Stomach smooth muscle (tissue), 2 donors: ENCODE measurements at regions not wholly inside any gene's neighbourhood (a gene's known extent, or its start where the extent isn't known, plus 50 kb on each side); places are given as distances from the start of the nearest gene placed in this dataset.
A peak's percentile ranks its signal among the peaks of the same experiment; 100 is the strongest.

Experiments used
- H3K27ac ChIP-seq: one replicate; pipeline ENCODE4 v1.7.0; 2013; ENCODE audit warnings: mild to moderate bottlenecking, low read length, inconsistent platforms
- H3K27me3 ChIP-seq, 2 donors: one replicate each; pipeline ENCODE4 v1.7.0; 2013; ENCODE audit warnings: low read length in 2 of 2; ENCODE audit not compliant: insufficient read depth in 2 of 2, control insufficient read depth in 1 of 2
- H3K36me3 ChIP-seq, 2 donors: one replicate each; pipeline ENCODE4 v1.7.0; 2013; ENCODE audit warnings: low read length in 2 of 2; ENCODE audit not compliant: control insufficient read depth in 2 of 2, insufficient read depth in 2 of 2
- H3K4me1 ChIP-seq: one replicate; pipeline ENCODE4 v1.7.0; 2013; ENCODE audit warnings: low read length; ENCODE audit not compliant: control insufficient read depth, insufficient read depth
- H3K4me3 ChIP-seq, 2 donors: one replicate each; pipeline ENCODE4 v1.7.0; 2013; ENCODE audit warnings: low read length in 2 of 2
- H3K9ac ChIP-seq, 2 donors: one replicate each; pipeline ENCODE4 v1.7.0; 2013; ENCODE audit warnings: low read length in 2 of 2, mild to moderate bottlenecking in 1 of 2
- H3K9me3 ChIP-seq, 2 donors: one replicate each; pipeline ENCODE4 v1.7.0; 2013; ENCODE audit warnings: low read length in 2 of 2; ENCODE audit not compliant: control insufficient read depth in 2 of 2
- donor health status: healthy.
- donor health status: Pancreatic carcinoma.

DNA sequence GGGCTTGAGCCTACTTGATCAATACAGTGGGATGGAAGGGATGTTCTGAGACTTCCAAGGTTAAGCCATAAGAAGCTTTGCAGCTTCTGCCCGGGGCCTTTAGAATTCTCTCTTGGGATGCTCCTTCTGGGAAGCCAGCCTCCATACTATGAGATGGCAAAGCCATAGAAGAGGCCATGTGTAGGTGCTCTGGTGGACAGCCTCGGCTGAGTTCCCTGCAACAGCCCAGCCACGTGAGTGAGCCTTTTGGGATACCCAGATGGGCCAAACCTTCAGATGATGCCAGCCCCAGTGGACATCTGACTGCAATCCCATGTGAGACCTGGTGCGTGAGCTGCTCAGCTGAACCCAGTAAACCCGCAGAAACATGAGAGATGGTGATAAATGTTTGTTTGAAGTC lies 370.6 kb downstream of the RPS24 start:
- H3K27me3 ChIP-seq, result peaks cover 0 to 3% of the 10 kb centered on the region in 2 donors
- no peaks in the 10 kb centered on the region for H3K36me3 ChIP-seq
- peaks cover 44% of the 10 kb centered on the region for H3K4me1 ChIP-seq
- H3K27ac ChIP-seq, result no peak overlapping the region
- H3K4me3 ChIP-seq, result no peak overlapping the region
- no peaks in the 10 kb centered on the region for H3K9me3 ChIP-seq
- H3K9ac ChIP-seq, result no peak overlapping the region

DNA sequence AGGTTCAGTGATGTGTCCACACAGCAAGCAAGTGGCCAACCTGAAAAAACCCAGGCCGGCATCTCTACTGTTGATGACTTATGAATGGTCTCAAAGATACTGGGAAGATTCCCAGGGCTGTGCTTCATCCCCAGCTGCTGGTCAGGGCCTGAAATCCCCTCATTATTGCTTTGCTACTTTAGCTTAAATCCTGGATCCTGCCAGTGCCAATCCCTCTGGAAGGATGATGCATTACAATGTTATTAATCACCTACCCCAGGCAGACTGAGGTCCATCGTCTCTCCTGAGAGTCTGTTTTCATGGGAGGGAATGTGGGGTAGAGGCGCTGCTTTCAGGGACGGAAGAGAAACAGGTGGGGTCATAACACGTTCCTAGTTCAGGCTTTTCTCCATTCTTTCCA lies 371.6 kb downstream of the RPS24 start:
- H3K9me3 ChIP-seq, result no peaks in the 10 kb centered on the region
- H3K27me3 ChIP-seq, result peaks cover 0 to 3% of the 10 kb centered on the region in 2 donors
- no peak overlapping the region for H3K27ac ChIP-seq
- no peaks in the 10 kb centered on the region for H3K36me3 ChIP-seq
- H3K9ac ChIP-seq, result no peak overlapping the region
- no peak overlapping the region for H3K4me3 ChIP-seq
- H3K4me1 ChIP-seq, result peaks cover 45% of the 10 kb centered on the region

DNA sequence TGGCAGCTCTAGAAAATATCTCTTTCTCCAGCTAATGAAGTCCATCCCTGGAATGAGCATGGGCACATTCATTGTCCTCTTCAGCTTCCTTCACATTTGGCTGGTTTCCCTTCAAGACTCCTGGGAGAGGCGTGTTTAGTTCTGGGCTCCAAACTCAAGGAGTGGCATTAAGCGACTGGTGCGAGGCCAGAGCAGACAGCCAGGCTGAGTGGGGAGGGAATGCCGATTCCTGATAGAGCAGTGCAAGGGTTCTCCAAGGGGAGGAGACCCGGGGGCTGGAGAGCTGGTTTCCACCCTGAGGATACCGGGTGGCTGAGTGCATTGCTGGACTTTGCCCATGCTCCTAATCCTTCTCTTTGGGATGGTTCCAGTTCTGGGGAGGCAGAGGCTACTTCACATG lies 372.1 kb downstream of the RPS24 start:
- Histone ChIP-seq H3K9me3 (no peaks in the 10 kb centered on the region), H3K27me3 (peaks cover 0 to 3% of the 10 kb centered on the region in 2 donors), H3K36me3 (no peaks in the 10 kb centered on the region), H3K4me3 (no peak overlapping the region), H3K27ac (no peak overlapping the region), H3K9ac (no peak overlapping the region), H3K4me1 (peaks cover 45% of the 10 kb centered on the region)

DNA sequence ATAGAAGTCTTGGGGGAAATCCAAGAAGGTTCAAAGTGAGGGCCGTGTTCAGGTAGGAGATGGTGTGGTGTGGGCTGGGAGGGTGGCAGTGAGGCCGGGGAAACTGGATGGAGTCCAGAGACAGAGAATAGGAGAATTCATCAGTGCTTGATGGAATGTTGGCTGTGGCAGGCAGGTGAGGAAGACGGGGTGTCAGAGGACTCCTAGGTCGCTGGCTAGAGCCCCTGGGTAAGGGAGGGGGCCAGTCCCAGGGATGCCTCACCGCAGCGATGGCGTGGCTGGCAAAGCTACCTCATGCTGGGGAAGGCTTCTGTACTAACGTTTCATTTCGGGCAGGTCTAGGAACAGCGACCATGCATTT lies 373.0 kb downstream of the RPS24 start:
- no peaks in the 10 kb centered on the region for H3K36me3 ChIP-seq
- peaks cover 0 to 3% of the 10 kb centered on the region in 2 donors for H3K27me3 ChIP-seq
- H3K9ac ChIP-seq, result peak overlapping the region in 1 of 2 donors; percentile 36
- peak overlapping the region; percentile 26 to 60 for H3K4me3 ChIP-seq
- no peak overlapping the region for H3K27ac ChIP-seq
- peaks cover 41% of the 10 kb centered on the region for H3K4me1 ChIP-seq
- no peaks in the 10 kb centered on the region for H3K9me3 ChIP-seq

DNA sequence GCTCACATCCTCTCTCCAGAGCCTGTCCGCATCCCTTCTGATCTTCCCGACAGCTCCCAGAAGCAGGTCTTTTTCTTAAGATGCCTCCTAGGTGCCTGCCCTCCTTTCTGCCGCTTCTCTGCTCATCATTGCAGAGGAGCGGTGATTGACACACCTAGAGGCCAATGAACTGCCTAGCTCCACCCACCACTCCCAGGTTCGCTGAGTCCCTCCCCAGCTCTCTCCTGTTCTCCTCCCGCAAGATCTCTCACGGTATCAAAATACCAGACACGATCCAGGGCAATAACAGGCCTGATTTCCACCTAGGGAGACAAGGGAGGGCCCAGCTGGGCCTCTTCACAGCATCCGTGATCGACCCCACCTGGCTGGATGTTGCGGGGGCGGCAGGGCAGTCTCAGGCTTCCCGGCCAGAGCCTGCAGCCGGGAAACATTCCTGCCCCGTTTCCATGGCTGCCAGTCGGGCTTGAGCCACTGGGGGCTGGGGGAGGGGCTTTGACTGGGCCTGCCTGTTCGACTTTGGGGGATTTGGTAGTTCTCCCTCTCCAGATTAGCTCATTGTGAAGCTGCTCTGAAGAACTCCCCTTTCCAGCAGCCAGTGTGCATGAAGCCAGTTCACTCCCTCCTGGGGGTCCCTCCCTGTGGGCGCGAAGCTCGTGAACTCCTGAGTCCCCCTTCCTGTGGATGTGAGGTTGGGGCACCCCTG lies 373.5 kb downstream of the RPS24 start:
- Histone ChIP-seq H3K4me3 (peak overlapping the region; percentile 26 to 60), H3K27me3 (peaks cover 0 to 3% of the 10 kb centered on the region in 2 donors), H3K36me3 (no peaks in the 10 kb centered on the region), H3K9ac (peak overlapping the region in 1 of 2 donors; percentile 36), H3K4me1 (peaks cover 36% of the 10 kb centered on the region), H3K9me3 (no peaks in the 10 kb centered on the region), H3K27ac (no peak overlapping the region)

DNA sequence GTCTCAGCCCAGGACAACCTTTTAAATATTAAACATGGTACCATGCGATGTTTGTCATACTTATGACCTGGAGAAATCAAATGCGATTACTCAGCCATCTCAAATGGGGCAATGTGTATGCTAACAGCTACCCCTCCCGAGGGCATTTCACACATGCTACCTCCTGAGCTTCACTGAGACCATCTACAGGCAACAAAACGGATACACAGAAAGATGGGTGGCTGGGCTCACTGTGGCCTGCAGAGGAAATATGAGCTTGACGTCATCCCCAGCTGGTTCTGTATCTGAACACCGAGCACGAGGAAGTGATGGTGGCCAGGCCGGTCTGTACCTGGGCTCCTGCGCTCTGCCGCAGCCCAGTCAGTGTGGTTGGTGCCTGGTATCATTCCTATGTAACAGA lies 374.3 kb downstream of the RPS24 start:
- Histone ChIP-seq H3K4me1 (peaks cover 32% of the 10 kb centered on the region), H3K27ac (peak overlapping the region; percentile 82), H3K4me3 (no peak overlapping the region), H3K27me3 (peaks cover 0 to 3% of the 10 kb centered on the region in 2 donors), H3K9ac (no peak overlapping the region), H3K36me3 (no peaks in the 10 kb centered on the region), H3K9me3 (no peaks in the 10 kb centered on the region)

DNA sequence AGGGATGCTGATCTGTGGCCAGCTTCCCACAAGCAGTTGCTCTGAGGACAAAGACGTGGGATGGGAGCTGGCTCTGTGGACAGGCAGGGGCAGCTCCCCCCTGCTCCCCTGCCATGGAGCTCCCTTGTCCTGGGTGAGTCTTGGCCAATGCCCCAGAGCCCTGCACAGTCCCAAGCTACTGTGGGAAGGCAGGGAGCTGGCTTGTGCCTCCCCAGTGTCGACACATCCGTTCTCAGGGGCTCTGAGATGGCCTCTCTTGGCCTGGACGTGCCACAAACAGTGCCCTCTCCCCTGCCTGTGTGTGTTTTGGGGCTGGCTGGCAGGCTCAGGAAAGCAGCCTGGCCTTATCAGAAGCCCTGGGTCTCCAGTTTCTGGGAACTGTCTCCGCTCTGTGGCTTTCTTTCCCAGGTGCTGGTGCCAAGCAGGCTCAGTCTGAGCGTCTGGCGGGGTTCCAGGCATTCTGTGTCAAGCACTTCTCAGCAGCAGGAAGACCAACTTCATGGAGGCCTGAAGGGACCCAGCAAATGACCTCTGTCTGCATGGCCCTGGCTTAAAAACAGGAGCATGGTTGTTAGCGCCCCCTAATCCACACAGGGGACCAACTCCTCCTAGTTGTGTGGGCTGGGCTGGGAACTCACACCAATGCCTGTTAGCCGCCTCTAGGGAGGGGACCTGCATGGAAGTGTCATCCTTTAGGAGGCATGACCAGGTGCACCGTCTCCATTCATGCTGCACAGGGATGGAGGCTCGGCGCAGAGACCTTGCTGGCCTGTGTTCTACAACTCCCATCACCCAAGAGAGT lies 375.2 kb downstream of the RPS24 start:
- peaks cover 0 to 3% of the 10 kb centered on the region in 2 donors for H3K27me3 ChIP-seq
- peak overlapping the region; percentile 82 for H3K27ac ChIP-seq
- H3K9me3 ChIP-seq, result no peaks in the 10 kb centered on the region
- peak overlapping the region; percentile 23 to 47 for H3K9ac ChIP-seq
- no peaks in the 10 kb centered on the region for H3K36me3 ChIP-seq
- peaks cover 36% of the 10 kb centered on the region for H3K4me1 ChIP-seq
- H3K4me3 ChIP-seq, result no peak overlapping the region

DNA sequence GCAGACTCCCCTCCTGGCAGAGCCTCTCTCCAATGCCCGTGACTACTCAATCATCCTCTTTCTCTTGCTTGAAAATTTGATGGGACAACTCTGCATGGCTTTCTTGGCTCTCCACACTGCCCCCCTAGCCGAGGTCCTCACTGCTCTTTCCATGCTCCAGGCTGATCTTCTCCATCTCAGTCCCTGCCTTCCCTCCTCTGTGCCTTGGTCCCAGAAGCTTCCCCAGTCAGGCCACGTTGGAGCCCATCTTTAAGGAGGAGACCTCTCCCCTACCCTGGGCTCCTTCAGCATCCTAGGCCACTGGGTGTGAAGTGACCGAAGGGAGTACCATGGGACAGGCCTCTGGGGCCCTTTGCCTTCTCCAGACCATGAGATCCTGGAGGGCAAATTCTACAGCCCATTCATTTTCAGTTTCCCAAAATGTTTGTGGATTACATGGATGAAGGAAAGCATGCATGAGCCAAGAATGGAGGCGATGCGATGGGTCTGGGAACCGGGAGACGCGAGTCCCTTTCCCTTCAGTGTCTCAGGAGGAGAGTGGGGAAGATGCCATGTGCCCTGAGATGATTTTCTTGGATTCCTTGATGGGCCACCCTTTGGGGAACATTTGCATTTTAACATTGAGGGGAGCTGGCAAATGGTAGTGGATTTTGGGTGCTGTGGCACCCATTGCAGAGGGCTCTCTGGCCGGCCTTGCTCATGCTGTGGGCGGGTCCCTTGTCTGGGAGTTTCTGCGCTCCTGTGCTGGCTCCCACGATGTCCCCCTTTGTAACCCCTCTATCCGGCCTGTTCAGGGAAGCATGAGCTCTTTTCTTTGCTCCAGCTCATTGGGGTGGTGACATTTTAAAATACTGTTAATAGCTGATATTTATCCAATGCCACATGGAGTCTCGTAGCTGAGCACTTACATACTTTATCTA lies 376.6 kb downstream of the RPS24 start:
- Histone ChIP-seq H3K9ac (no peak overlapping the region), H3K4me1 (peaks cover 36% of the 10 kb centered on the region), H3K36me3 (no peaks in the 10 kb centered on the region), H3K27me3 (peaks cover 0 to 3% of the 10 kb centered on the region in 2 donors), H3K27ac (no peak overlapping the region), H3K9me3 (no peaks in the 10 kb centered on the region), H3K4me3 (no peak overlapping the region)

DNA sequence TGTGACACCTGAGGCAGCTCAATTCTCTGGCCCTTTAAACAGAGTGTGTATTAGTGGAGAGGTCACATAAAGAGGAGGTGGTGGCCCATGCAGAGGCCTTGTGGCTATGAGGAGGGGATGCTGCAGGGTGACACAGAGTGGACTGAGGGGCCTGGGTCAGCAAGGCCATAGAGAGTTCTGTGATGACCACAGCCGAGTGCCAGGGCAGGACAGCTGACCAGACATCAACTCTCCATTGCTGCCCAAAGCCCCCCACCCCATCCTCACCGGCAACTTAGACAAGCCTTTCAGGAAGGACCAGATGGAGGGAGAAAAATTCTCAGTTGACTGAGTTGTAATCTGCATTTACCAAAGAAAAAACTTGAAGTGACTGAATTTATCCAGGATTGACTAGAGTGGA lies 378.1 kb downstream of the RPS24 start:
- H3K27me3 ChIP-seq, result peaks cover 0 to 3% of the 10 kb centered on the region in 2 donors
- no peak overlapping the region for H3K4me3 ChIP-seq
- no peaks in the 10 kb centered on the region for H3K9me3 ChIP-seq
- peaks cover 31% of the 10 kb centered on the region for H3K4me1 ChIP-seq
- no peak overlapping the region for H3K9ac ChIP-seq
- H3K36me3 ChIP-seq, result no peaks in the 10 kb centered on the region
- no peak overlapping the region for H3K27ac ChIP-seq

DNA sequence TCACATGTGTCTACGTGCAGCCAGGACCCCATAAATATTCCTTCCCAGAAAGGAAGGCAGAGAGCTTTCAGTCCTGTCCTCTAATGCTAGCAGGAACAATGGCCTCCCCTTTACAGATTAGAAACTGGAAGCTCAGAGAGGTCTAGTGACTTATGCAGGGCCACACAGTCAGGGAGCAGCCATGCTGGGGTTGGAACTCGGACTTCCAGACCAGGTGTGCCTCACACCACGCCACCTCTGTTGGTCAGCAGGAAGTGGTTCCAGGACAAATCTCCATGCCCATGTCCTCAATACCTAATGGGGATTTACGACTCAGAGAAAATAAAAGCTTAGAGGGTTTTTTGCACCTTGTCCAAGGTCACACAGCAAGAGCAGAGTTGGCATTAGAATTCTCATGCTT lies 378.9 kb downstream of the RPS24 start:
- Histone ChIP-seq H3K27ac (no peak overlapping the region), H3K27me3 (no peaks in the 10 kb centered on the region)

More for the DNA sequence above, 378.9 kb downstream of the RPS24 start:
- H3K9ac ChIP-seq, result no peak overlapping the region
- H3K4me3 ChIP-seq, result no peak overlapping the region
- no peaks in the 10 kb centered on the region for H3K9me3 ChIP-seq
- H3K4me1 ChIP-seq, result peaks cover 22% of the 10 kb centered on the region
- H3K36me3 ChIP-seq, result no peaks in the 10 kb centered on the region
